Keratinocyte (primary cell): ENCODE measurements at regions not wholly inside any gene's neighbourhood (a gene's known extent, or its start where the extent isn't known, plus 50 kb on each side); places are given as distances from the start of the nearest gene placed in this dataset.

Source experiments
- DNase-seq: peaks from one replicate; pipeline ENCODE4 v3.0.0-alpha.2; 2011; ENCODE audit warnings: low read depth, missing footprints, low spot score
- FAIRE-seq: peaks from 2 replicates; lab custom pipeline; 2011; peaks lifted over from hg19 to GRCh38; lab: Jason Lieb, UNC
- H2AFZ ChIP-seq: 2 replicates; pipeline ENCODE4 v1.6.0; 2012; ENCODE audit warnings: low read length, control low read depth, inconsistent platforms; ENCODE audit not compliant: control insufficient read depth
- H3K27ac ChIP-seq: 2 replicates; pipeline ENCODE4 v1.5.1; 2011; ENCODE audit warnings: low read length; ENCODE audit not compliant: control insufficient read depth, insufficient read depth
- H3K27me3 ChIP-seq: 3 replicates; pipeline ENCODE4 v1.6.0; 2011; ENCODE audit warnings: low read length; ENCODE audit not compliant: control insufficient read depth, insufficient read depth; ENCODE audit errors: extremely low read depth
- H3K36me3 ChIP-seq, 2 experiments: 2 replicates in 1 of 2; 3 replicates in 1 of 2; pipeline ENCODE4 v1.5.1; 2011; ENCODE audit warnings: low read length in 2 of 2, mild to moderate bottlenecking in 1 of 2; ENCODE audit not compliant: control insufficient read depth in 2 of 2, insufficient read depth in 2 of 2; ENCODE audit errors: extremely low read depth in 1 of 2
- H3K4me1 ChIP-seq: 3 replicates; pipeline ENCODE4 v1.5.1; 2011; ENCODE audit warnings: low read length; ENCODE audit not compliant: control insufficient read depth, insufficient read depth; ENCODE audit errors: extremely low read depth
- H3K4me2 ChIP-seq: 3 replicates; pipeline ENCODE4 v1.6.0; 2011; ENCODE audit warnings: low read depth, low read length; ENCODE audit not compliant: control insufficient read depth, insufficient read depth; ENCODE audit errors: extremely low read depth
- H3K4me3 ChIP-seq, 3 experiments: fragments of 200-600 bp in 1 of 3; sonication (generic) in 1 of 3; 2 replicates in 2 of 3; 3 replicates in 1 of 3; pipeline ENCODE4 v1.5.1; 2011 to 2016; ENCODE audit warnings: low read length in 3 of 3, mild to moderate bottlenecking in 3 of 3, control low read depth in 2 of 3, inconsistent platforms in 1 of 3, low read depth in 1 of 3, mixed read lengths in 1 of 3, mixed run types in 1 of 3, moderate library complexity in 1 of 3; ENCODE audit not compliant: control insufficient read depth in 2 of 3, insufficient read depth in 2 of 3; ENCODE audit errors: extremely low read depth in 1 of 3
- H3K79me2 ChIP-seq: 2 replicates; pipeline ENCODE4 v1.6.0; 2012; ENCODE audit warnings: low read length; ENCODE audit not compliant: control insufficient read depth, insufficient read depth
- H3K9ac ChIP-seq: 3 replicates; pipeline ENCODE4 v1.6.0; 2011; ENCODE audit warnings: low read length; ENCODE audit not compliant: control insufficient read depth, insufficient read depth; ENCODE audit errors: extremely low read depth
- H3K9me1 ChIP-seq: 3 replicates; pipeline ENCODE4 v1.6.0; 2011; ENCODE audit warnings: low read length; ENCODE audit not compliant: control insufficient read depth, insufficient read depth; ENCODE audit errors: extremely low read depth
- H3K9me3 ChIP-seq: 2 replicates; pipeline ENCODE4 v1.5.1; 2012; ENCODE audit warnings: low read depth, low read length; ENCODE audit not compliant: control insufficient read depth
- H4K20me1 ChIP-seq: 3 replicates; pipeline ENCODE4 v1.6.0; 2011; ENCODE audit warnings: low read length; ENCODE audit not compliant: control insufficient read depth, insufficient read depth; ENCODE audit errors: extremely low read depth
- EZH2 ChIP-seq: IDR thresholded peaks from one replicate; pipeline ENCODE4 v1.6.1; 2012; ENCODE audit warnings: inconsistent platforms, mild to moderate bottlenecking, low read length, moderate library complexity
- dilution Hi-C: fragments of 300-500 bp; cut with MboI; formaldehyde crosslinking; loops from one replicate; pipeline ENCODE4 v1.7.0; 2020; ENCODE audit warnings: low sequenced_read_pairs; ENCODE audit not compliant: extremely low pct_ligation_motif_present
- TF ChIP-seq, protein P1 (sequence below), 3 experiments: IDR thresholded peaks in 1 of 3; conservative IDR thresholded peaks in 1 of 3; optimal IDR thresholded peaks in 1 of 3; 2 replicates in 2 of 3; 3 replicates in 1 of 3; pipeline versions ENCODE3 to v1.5.1; 2011; ENCODE audit warnings: low read length in 3 of 3, mild to moderate bottlenecking in 3 of 3, moderate library complexity in 2 of 3, control low read depth in 1 of 3, inconsistent platforms in 1 of 3; ENCODE audit not compliant: insufficient read depth in 2 of 3; ENCODE audit errors: extremely low read depth in 1 of 3

DNA sequence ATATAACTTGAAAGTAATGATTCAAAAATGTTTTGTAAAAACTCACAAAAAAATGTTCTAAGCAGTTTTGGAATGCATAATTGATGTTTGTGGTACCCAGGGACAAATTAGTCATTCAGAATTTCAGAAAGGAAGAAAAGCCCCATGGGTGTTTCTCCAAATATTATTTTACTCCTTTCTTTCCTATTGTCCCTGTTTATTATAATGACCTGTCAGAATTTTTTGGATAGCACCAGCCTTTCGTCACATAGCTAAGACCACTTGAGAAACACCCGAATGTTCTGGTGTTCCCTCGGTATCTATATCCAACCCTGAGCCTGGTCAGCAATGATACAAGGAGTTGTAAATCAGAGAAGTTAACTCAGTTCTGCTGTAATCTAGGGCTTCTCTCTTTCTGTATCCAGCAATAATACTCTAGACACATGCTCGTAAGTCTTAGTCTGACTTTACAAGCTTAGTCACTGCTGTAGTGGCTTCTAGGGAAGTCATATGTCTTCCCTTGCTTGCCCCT lies 64.8 kb upstream of the MEOX2 start:
- dilution Hi-C loops = no loop called here
- Histone ChIP-seq H4K20me1 (no peaks in the 10 kb centered on the region), H3K79me2 (no peaks in the 10 kb centered on the region), H2AFZ (no peak overlapping the region), H3K4me2 (no peak overlapping the region), H3K27ac (no peak overlapping the region), H3K9ac (no peak overlapping the region), H3K9me1 (no peaks in the 10 kb centered on the region), H3K27me3 (no peaks in the 10 kb centered on the region), H3K9me3 (no peaks in the 10 kb centered on the region), H3K4me1 (no peaks in the 10 kb centered on the region), H3K4me3 (no peak overlapping the region), H3K36me3 (no peaks in the 10 kb centered on the region)
- FAIRE-seq (no peak), DNase-seq (no peak)
- TF ChIP-seq, protein P1, sequence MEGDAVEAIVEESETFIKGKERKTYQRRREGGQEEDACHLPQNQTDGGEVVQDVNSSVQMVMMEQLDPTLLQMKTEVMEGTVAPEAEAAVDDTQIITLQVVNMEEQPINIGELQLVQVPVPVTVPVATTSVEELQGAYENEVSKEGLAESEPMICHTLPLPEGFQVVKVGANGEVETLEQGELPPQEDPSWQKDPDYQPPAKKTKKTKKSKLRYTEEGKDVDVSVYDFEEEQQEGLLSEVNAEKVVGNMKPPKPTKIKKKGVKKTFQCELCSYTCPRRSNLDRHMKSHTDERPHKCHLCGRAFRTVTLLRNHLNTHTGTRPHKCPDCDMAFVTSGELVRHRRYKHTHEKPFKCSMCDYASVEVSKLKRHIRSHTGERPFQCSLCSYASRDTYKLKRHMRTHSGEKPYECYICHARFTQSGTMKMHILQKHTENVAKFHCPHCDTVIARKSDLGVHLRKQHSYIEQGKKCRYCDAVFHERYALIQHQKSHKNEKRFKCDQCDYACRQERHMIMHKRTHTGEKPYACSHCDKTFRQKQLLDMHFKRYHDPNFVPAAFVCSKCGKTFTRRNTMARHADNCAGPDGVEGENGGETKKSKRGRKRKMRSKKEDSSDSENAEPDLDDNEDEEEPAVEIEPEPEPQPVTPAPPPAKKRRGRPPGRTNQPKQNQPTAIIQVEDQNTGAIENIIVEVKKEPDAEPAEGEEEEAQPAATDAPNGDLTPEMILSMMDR (optimal IDR thresholded peaks at IDR 0.05 in 1 of 3, IDR thresholded peaks at IDR 0.05 in 1 of 3, conservative IDR thresholded peaks at IDR 0.05 in 1 of 3; ENCODE audit: extremely low read depth in 1 of 3, insufficient read depth in 2 of 3, low read length in 3 of 3) = no peak
- TF ChIP-seq EZH2 = no peak

- DNase-seq = no peak
- H3K9me3 ChIP-seq = no peaks in the 10 kb centered on the region
- no peaks in the 10 kb centered on the region for H3K36me3 ChIP-seq
- H3K4me1 ChIP-seq = no peaks in the 10 kb centered on the region
- H2AFZ ChIP-seq = no peak overlapping the region
- H3K9me1 ChIP-seq = no peaks in the 10 kb centered on the region
- FAIRE-seq = no peak
- no peaks in the 10 kb centered on the region for H3K27me3 ChIP-seq
- no peak overlapping the region for H3K9ac ChIP-seq
- no peak overlapping the region for H3K4me2 ChIP-seq
- dilution Hi-C loops = no loop called here
- H3K79me2 ChIP-seq = no peaks in the 10 kb centered on the region
- no peaks in the 10 kb centered on the region for H4K20me1 ChIP-seq
- no peak overlapping the region for H3K27ac ChIP-seq
- no peak overlapping the region for H3K4me3 ChIP-seq
- no peak for TF ChIP-seq EZH2
- TF ChIP-seq, protein P1 (optimal IDR thresholded peaks at IDR 0.05 in 1 of 3, IDR thresholded peaks at IDR 0.05 in 1 of 3, conservative IDR thresholded peaks at IDR 0.05 in 1 of 3; ENCODE audit: extremely low read depth in 1 of 3, insufficient read depth in 2 of 3, low read length in 3 of 3) = no peak
These were observed 64.2 kb upstream of the MEOX2 start for GRCh38 chr7:15750727-15751126.
